GM18873 (cell line): ENCODE measurements at regions not wholly inside any gene's neighbourhood (a gene's known extent, or its start where the extent isn't known, plus 50 kb on each side); places are given as distances from the start of the nearest gene placed in this dataset.

Experiments
- ATAC-seq: cut with Tn5 transposase; IDR thresholded peaks from one replicate; pipeline ENCODE4 v1.9.1; 2021; ENCODE audit warnings: mild to moderate bottlenecking, moderate library complexity, moderate number of reproducible peaks; ENCODE audit not compliant: unreplicated experiment, low FRiP score

DNA sequence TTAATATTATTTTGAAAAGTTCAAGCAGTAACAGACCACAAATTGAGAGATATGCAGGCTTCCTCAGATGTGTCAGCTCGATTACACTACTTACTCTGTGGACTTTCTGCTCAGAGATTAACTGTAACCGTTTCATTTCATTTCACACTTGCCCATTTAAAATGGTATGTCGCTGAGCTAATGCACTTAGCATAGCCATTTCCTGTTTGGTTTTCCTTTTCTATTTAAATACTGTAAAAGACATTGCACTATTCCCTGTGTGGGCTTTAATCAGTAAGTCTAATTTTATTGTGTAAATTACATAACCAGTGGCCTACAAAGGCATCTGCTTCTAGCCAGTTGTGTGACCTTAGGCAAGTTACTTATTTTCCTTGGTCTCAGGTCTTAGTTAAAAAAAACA is 237.6 kb downstream of the LACC1 start:
- ATAC-seq, result no peak

DNA sequence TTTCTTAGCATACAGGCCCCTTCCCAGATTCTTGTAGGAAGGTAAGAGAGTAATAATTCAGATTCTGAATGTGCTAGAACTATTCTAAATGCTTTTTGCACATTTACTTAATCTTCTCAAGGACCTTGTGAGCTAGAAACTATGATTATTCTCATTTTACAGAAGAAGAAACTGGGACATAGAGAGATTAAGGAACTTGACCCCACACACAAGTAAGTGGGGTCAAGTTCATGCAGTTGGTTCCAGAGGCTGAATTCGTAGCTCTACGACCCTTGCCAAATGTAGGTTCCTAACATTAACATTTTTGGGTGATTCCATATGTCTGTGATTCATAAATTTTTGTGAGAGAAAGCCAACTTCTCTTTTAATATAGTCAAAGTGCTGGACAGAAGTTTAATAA is 238.1 kb downstream of the LACC1 start:
- no peak for ATAC-seq

DNA sequence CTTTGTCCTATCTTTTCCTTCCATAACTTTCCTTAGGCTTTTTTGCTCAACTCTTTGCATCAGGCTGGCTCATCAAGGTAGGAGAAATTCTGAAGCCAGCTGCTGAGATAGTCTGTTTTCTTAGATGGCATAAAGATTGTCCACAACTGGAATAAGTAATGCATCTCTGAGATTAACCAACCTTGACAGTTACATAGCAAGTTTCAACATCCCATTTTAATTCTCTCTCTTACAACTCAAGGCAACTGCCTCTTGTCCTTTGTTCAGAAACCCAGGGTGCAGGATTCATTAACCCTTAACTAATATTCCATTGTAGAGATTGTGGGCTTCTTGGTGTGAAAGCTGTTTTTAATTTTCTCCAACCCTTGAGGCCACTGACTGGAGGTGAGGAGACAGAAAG is 239.2 kb downstream of the LACC1 start:
- ATAC-seq, result no peak

DNA sequence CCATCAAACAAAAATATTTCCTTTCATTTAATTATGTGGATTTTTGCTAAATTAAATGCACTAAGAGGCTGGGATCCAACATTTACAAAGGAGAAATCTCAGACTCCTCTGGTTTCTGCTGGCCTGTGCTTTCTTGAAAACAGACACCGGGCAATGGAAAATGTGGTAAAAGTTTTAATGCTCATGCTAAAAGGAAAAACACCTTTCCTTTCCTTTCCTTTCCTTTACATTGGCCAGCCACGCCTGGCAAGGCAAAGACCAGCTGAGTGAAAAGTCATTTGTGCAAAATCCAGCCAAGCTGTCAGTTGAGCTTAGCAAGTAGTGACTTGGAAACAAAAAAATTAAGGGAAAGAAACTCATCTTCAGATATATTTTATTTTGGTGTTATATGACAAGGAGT is 240.3 kb downstream of the LACC1 start:
- ATAC-seq, result no peak

DNA sequence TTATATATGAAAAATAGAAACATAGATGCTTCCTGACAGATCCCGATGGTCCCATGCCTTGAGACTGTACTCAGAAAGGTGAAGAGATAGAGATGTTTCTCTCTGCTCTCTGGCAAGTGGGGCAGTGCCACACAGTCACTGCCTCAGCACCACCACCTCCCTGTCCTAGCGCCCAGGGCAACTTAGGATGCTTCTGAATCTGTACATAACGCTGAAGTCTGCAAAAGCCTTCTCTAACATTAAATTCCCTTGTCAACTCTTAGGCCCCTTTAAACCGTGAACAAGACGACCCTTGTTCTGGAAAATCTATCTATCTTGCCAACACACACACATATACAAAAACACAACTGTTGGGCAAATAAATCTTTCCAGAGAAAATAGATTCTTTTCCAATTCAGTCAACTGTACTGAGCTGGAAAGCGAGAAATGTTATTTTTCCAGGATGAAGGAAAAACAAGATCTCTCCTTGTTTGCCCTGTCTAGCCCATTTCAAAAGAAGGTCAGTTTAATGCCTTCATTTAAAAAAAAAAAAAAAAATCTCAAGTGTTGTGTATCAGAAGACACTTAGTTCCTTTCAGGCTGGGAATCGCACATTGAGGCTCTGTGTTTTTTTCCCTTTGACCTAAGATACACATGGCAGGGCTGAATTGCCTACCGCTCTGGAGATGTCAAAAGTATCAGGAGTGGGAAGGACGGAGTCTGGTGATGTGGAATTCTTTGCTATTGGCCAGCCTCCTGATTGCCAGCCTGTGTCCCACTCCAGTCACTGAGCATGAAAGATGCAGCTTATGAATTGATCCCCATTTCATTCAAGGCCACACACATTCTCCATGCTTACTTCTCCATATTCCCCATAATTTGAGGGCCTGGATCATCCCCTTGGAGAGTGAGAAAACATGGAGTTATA is 241.4 kb downstream of the LACC1 start:
- no peak for ATAC-seq

DNA sequence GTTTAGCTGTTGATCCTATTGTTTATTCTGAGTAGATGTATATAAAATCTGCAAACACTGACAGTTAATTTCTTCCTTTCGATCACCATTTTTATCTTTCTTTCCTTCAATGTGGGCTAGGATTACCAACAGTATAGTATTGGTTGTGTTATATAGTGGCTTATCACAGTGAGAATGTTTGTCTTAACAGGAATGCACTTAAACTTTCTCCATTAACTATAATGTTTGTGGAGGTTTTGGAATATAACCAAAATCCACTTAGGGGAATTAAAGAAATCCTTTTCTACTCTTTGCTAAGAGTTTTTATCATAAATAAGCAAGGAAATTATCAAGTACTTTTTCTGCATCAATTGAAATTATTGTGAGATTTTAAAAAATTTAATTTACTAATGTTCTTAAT is 244.6 kb downstream of the LACC1 start:
- no peak for ATAC-seq

DNA sequence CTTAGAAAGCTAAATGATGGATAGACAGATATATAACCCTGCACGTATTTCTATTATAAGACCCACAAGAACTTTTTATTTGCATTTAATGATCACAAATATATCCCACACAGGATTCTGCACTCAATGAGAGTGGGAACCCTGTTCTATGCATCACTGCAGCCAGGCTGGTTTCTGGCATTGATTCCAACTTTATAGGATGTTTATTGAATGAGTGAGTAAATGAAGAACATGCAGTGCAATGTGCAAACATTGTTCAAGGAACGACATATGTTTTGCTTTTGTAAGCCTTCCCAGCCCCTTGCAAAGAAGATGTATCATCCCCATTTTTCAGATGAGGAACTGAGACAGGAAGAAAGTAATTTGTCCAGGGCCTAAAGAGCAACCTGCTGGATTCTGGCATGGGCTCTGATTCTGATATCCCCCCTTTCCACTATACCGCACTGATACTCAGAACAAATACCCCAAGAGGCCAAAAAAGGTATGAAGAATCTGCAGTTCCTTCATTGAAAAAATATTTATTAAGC is 246.3 kb downstream of the LACC1 start:
- ATAC-seq, result no peak

DNA sequence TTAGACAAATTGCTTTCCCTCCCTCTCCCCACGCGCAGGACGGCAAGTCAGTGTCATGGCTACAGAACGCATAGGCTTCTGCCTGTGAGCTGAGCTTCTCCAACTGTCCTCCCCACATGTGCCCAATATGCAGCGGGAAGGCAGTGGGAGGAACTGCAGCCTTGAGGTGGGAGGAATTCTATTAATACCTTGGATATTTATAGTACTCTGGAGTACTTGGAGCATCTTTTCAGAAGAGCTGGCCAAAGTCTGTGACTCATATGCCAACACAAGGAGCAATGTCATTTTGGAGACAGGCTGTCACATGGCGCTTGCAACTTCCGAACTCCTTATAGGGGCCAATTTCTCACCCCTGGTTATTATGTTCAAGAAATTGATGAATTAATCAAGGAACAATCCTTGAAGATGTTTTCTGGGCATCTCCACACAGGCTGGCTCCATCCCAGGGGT is 245.0 kb upstream of the SERP2 start:
- ATAC-seq, result no peak

DNA sequence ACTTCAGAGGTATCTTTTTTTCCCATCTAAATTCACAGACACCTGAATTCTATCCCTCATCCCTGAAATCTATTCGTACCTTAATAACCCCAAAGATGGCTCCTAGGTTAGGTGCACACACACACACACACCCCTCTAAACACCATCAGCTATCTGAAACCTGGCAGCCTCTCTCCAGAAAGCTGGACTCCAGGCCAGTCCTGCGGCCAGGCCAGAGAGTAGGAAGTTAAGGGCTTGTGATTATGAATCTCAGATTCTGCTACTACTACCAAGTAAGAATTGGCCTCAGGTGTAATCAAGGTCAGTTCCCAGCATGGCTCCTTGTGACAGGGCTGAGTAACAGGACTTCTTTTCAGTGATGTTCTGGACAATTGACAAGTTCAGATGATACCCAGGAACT is 244.2 kb upstream of the SERP2 start:
- no peak for ATAC-seq

DNA sequence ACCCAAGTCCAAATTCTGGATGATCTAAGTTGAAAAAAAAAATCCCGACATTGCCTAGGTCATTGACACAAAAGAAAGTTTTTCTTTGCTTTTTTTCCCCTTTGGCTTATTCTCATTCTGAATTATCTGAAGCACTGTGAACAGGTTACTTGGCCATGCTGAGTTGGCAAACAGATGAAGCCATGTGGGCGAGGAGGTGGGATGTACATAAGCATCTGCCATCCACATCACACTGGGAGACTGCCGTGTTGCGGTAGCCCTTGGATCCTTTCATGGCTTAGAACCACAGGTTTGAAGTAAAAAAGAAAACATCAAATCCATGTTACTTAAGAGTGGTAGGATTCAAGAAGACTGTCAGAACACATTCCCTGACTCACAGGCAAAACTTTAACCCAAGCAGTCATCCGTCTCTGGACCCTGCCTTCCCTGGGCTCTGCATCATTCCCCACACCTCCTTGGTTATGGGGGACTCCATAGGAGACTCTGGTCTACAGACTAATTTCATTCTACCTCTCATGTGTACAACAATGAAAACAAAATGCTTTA is 242.5 kb upstream of the SERP2 start:
- no peak for ATAC-seq

DNA sequence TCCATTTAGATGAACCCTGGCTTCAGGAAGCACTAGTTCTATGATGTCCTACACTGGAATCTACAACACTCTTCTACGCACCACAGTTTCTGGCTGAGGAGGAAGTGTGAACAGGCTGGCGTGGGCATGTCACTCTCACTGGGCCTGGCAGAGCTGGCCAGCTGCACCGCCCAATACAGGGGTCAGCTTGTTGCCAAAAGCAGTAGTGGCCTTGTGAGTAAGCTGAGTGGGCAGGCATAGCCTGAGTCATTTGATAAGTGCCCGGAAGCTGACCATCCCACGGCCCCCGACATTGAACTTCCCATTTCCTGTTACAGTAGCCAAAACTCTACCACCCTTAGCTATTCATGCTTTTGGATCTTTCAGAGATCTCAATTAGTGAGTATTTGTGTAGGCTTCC is 240.9 kb upstream of the SERP2 start:
- no peak for ATAC-seq

DNA sequence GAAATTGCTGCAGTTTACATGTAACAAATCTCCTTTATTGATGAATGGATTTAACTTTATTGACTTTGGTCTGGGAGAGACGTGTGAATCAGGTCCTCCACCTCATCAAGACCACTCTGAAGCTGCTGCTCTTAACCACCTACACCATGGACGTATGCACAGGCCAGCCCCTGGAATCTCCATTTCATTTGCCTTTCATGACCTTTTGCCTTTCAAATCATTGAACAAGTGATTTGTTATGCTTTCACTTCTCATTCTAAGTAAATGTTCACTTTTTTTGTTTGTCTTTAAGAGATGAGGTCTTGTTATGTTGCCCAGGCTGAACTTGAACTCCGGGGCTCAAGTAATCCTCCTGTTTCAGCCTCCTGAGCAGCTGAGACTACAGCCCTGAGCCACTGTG is 240.0 kb upstream of the SERP2 start:
- no peak for ATAC-seq

DNA sequence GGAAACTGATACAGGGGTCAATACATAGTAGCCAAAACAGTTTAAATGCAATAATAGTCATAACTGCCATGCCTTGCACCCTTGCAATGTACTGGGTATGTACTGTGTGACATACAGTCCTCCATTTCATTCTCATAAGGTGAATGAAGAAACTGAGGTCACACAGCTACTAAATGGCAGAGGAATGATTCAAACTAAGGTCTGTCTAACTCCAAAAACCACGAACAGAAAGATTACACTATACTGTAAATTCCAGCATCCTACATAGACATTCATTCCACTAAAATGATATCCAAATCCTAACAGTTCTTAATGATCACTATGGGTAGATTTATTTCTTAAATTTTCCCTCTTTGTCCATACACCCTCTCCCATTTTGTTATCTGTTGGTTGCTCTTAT is 238.1 kb upstream of the SERP2 start:
- no peak for ATAC-seq

DNA sequence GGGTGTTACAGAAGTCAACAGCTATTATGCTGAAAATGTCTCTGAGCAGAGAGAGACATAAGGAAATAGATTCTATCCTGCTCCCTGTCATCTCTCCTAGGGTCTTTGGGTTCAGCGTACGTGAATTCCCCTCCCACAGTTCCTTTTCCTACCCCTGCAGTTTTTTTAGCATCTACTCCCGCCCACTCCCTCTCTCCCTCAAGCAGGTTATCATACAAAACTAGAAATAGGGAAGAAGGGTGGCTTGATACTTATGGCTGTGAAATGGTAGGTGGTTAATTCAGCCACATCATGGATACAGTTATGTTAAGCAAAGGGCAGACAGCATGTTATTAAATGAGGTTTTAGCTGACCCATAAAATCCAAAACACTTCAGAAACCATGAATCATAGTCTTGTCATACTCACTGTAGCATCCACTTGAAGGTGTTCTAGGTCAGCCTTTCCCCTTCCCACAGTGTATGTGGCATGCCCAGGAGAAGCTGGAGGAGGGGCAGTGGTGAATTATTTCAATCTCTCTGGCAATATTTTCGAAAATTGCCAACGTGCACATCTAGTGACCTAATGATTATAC is 236.8 kb upstream of the SERP2 start:
- ATAC-seq, result no peak

DNA sequence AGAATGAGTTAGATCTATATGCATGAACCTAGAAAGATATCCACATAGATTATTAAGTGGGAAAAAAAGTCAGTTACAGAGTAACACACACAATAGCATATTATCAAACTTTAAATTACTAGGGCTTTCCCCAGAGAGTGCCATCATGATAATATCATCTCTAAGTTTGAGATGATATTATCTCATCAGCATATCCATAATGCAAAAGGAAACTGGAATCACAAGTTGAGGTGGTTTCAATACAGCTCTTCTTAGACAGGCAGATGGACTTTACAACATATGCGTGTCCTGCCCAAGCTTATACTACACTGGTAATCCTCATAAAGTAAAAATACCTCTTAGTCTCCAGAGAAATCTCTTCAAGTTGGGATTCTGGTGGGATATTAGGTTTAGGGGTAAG is 236.2 kb upstream of the SERP2 start:
- no peak for ATAC-seq

DNA sequence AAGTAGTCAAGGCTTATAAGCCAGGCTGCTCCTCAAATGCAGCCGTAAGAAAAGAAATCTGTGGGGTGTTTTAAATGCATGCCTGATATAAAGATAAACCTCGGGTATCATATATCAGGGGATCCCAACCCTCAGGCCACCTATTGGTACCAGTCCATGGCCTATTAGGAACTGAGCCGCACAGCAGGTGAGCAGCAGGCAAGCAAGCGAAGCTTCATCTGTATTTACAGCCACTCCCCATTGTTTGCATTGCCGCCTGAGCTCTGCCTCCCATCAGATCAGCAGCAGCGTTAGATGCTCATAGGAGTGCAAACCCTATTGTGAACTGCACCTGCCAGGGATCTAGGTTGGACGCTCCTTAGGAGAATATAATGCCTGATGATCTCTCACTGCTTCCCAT is 233.5 kb upstream of the SERP2 start:
- ATAC-seq, result no peak

DNA sequence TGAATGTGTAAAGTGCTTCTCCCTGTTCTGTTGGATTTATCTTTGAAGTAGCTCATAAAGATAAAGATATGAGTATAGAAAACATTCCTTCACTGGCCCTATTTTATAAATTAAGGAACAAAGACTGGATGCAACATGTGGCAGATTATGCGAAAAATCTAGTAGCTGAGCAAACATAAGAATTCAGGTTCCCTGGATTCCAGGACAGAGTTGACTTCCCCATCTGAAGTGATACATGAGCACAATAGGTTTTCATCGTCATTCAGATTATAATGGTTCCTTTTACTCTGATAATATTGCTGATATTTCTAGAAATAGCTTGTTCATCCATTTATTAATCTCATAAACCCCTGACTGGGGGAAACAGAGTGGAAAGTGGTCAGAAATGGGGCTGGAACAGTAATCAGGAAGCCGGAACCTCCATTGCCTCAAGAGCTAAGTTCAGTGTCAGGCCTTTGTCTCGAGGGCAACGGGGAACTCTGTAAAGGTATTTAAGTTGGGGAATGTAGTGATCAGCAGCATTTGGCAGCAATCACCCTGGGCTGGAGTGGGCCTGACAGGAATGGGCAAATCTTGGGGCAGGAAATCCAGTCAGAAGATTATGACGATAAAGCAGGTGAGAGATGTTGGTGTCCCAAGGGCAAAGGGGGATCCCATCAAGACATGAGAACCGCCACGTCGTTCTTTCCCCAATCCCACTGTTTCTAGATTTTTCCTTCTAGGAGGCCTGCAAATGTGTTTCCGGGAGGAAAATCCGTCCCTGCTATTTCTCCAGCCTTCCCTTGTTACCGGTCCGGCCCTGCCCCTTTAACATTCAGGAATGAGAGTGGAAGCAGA is 232.5 kb upstream of the SERP2 start:
- no peak for ATAC-seq

DNA sequence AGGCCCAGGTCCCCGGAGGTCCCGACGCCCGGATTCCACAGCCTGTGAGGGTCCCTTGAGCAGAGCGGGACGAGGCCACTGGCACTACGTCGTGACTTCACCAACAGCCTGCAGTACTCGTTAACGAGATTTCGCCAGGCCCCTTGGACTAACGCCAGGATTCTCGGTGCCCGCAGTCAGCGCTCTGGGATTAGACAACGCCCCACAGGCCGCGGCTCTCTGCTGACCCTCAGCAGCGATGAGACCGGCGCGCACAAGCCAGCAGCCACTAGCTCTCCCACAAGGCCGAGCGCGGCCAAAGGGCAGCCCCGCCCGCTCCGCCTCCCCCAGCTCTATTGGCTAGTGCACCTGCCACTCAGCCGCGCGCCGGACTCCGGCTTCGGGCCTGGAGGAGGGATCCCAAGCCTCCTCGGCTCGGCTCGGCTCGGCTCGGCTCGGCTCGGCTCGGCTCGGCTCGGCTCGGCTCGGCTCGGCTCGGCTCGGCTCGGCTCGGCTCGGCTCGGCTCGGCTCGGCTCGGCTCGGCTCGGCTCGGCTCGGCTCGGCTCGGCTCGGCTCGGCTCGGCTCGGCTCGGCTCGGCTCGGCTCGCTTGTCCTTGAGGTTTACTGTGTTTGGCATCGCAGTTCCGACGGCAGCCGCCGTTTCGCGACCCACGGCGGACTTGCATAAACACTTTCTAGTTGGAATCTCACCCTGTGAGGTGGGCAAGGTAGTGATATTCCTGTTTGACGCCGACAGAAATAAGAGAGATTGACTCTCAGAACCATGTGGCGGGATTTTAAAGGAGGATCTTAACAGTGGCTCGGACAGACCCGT is 231.7 kb upstream of the SERP2 start:
- ATAC-seq, result peak; percentile 99

DNA sequence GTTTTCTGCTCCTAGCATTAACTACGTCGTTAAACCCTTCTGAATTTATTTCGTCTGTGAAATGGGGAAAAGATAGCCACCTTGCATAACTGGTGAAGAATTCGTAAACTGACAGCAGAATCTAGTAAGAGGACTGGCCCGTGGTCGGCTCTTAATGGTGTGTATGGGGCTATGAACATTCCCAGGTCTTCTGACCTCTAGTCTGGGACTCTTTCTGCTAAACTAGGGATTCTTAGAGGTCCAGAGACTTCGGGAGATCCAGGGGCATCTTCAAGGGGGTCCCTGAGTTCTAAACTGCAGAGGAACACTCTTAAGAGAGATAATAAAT is 231.1 kb upstream of the SERP2 start:
- ATAC-seq, result no peak
